H1 (cell line): ENCODE measurements at regions not wholly inside any gene's neighbourhood (a gene's known extent, or its start where the extent isn't known, plus 50 kb on each side); places are given as distances from the start of the nearest gene placed in this dataset.

Experiments
- CTCF ChIA-PET: fragments of 300-600 bp; sonication (Branson Sonifier 250); formaldehyde crosslinking; loops from one replicate; lab custom pipeline; 2021; ENCODE audit not compliant: partially characterized antibody; lab: Charles Lee
- POLR2A ChIA-PET: fragments of 300-600 bp; sonication (Branson Sonifier 250); formaldehyde crosslinking; loops from one replicate; lab custom pipeline; 2021; ENCODE audit warnings: inconsistent platforms; ENCODE audit not compliant: partially characterized antibody; lab: Charles Lee
- DNase-seq, 2 experiments: peaks; one replicate each; pipeline versions ENCODE4 v3.0.0 to v3.0.0-alpha.2; 2010 to 2022; ENCODE audit warnings: low spot score in 2 of 2, low read depth in 1 of 2, mixed read lengths in 1 of 2
- FAIRE-seq: peaks from 2 replicates; lab custom pipeline; 2011; peaks lifted over from hg19 to GRCh38; lab: Jason Lieb, UNC
- H2AFZ ChIP-seq: 2 replicates; pipeline ENCODE4 v1.8.1; 2012; ENCODE audit warnings: low read length, inconsistent platforms
- H2AK5ac ChIP-seq: 2 replicates; pipeline ENCODE4 v1.6.1; 2013; ENCODE audit warnings: low read depth, low read length
- H2BK120ac ChIP-seq: replicated peaks from 2 replicates; pipeline ENCODE3; 2013; ENCODE audit warnings: low read depth, low read length, inconsistent platforms
- H2BK12ac ChIP-seq: 2 replicates; pipeline ENCODE4 v1.6.1; 2013; ENCODE audit warnings: low read depth, low read length
- H2BK15ac ChIP-seq: 2 replicates; pipeline ENCODE4 v1.6.1; 2013; ENCODE audit warnings: low read length
- H2BK20ac ChIP-seq: 2 replicates; pipeline ENCODE4 v1.6.1; 2013; ENCODE audit warnings: low read length
- H2BK5ac ChIP-seq: 2 replicates; pipeline ENCODE4 v1.6.1; 2013; ENCODE audit warnings: low read depth, low read length
- H3K14ac ChIP-seq: 2 replicates; pipeline ENCODE4 v1.6.1; 2013; ENCODE audit warnings: inconsistent platforms; ENCODE audit not compliant: insufficient read length
- H3K18ac ChIP-seq: 2 replicates; pipeline ENCODE4 v1.6.1; 2013; ENCODE audit warnings: low read length; ENCODE audit errors: extremely low read depth
- H3K23ac ChIP-seq: 2 replicates; pipeline ENCODE4 v1.6.1; 2013; ENCODE audit warnings: inconsistent platforms; ENCODE audit not compliant: insufficient read length
- H3K23me2 ChIP-seq: 2 replicates; pipeline ENCODE4 v1.6.1; 2013; ENCODE audit warnings: low read depth, low read length
- H3K27ac ChIP-seq: 2 replicates; pipeline ENCODE4 v1.6.1; 2011; ENCODE audit warnings: low read depth, low read length, inconsistent platforms
- H3K27me3 ChIP-seq, 4 experiments: replicated peaks in 1 of 4; 1 replicate in 1 of 4; 2 replicates in 3 of 4; pipeline versions ENCODE4 v1.6.1 to v1.8.1; 2011 to 2013; ENCODE audit warnings: low read length in 3 of 4, mild to moderate bottlenecking in 3 of 4, inconsistent platforms in 2 of 4, mixed read lengths in 2 of 4, moderate library complexity in 1 of 4; ENCODE audit not compliant: control insufficient read depth in 3 of 4, insufficient read depth in 3 of 4; ENCODE audit errors: extremely low read depth in 1 of 4
- H3K36me3 ChIP-seq, 4 experiments: 2 replicates each; pipeline versions ENCODE4 v1.6.1 to v1.8.1; 2011 to 2013; ENCODE audit warnings: mild to moderate bottlenecking in 4 of 4, low read length in 3 of 4, moderate library complexity in 2 of 4, control low read depth in 1 of 4, inconsistent platforms in 1 of 4; ENCODE audit not compliant: insufficient read depth in 4 of 4, control insufficient read depth in 2 of 4
- H3K4ac ChIP-seq: replicated peaks from 2 replicates; pipeline ENCODE3; 2013; ENCODE audit warnings: low read length, low read depth, mixed read lengths, inconsistent platforms; ENCODE audit not compliant: insufficient read length
- H3K4me1 ChIP-seq, 4 experiments: replicated peaks in 1 of 4; 1 replicate in 1 of 4; 2 replicates in 3 of 4; pipeline versions ENCODE4 v1.6.1 to v1.8.1; 2011 to 2013; ENCODE audit warnings: low read length in 3 of 4, inconsistent platforms in 2 of 4, mixed read lengths in 1 of 4; ENCODE audit not compliant: insufficient read depth in 4 of 4, control insufficient read depth in 3 of 4
- H3K4me2 ChIP-seq, 2 experiments: 2 replicates each; pipeline versions ENCODE4 v1.6.1 to v1.8.1; 2011 to 2013; ENCODE audit warnings: low read depth in 2 of 2, low read length in 2 of 2, control low read depth in 1 of 2, inconsistent platforms in 1 of 2, mild to moderate bottlenecking in 1 of 2; ENCODE audit not compliant: insufficient read depth in 1 of 2
- H3K4me3 ChIP-seq, 4 experiments: fragments of 200-600, 300-600 bp in 1 of 4; sonication (generic), shearing (Covaris generic), sonication (Bioruptor Twin) in 1 of 4; 2 replicates each; pipeline versions ENCODE4 v1.5.1 to v1.8.1; 2011 to 2016; ENCODE audit warnings: low read length in 4 of 4, low read depth in 3 of 4, control low read depth in 2 of 4, inconsistent platforms in 2 of 4, mild to moderate bottlenecking in 2 of 4, mixed read lengths in 1 of 4, moderate library complexity in 1 of 4; ENCODE audit not compliant: insufficient read depth in 2 of 4; ENCODE audit errors: extremely low read depth in 1 of 4
- H3K56ac ChIP-seq: replicated peaks from 2 replicates; pipeline ENCODE3; 2013; ENCODE audit warnings: low read depth, mild to moderate bottlenecking, mixed read lengths, low read length, inconsistent platforms; ENCODE audit not compliant: insufficient read length
- H3K79me1 ChIP-seq: 2 replicates; pipeline ENCODE4 v1.6.1; 2013; ENCODE audit warnings: low read depth, low read length, control low read depth
- H3K79me2 ChIP-seq, 2 experiments: 2 replicates each; pipeline versions ENCODE4 v1.6.1 to v1.8.1; 2012 to 2013; ENCODE audit warnings: low read length in 2 of 2, mild to moderate bottlenecking in 2 of 2, inconsistent platforms in 1 of 2; ENCODE audit not compliant: insufficient read depth in 2 of 2, control insufficient read depth in 1 of 2
- H3K9ac ChIP-seq, 4 experiments: replicated peaks in 1 of 4; 1 replicate in 1 of 4; 2 replicates in 3 of 4; pipeline versions ENCODE4 v1.6.1 to v1.8.1; 2011 to 2013; ENCODE audit warnings: low read depth in 3 of 4, low read length in 3 of 4, control low read depth in 2 of 4, mild to moderate bottlenecking in 2 of 4, moderate library complexity in 2 of 4, inconsistent platforms in 1 of 4; ENCODE audit errors: extremely low read depth in 1 of 4
- H3K9me3 ChIP-seq, 2 experiments: 2 replicates each; pipeline versions ENCODE4 v1.6.1 to v1.8.1; 2012 to 2013; ENCODE audit warnings: mild to moderate bottlenecking in 2 of 2, moderate library complexity in 2 of 2, control low read depth in 1 of 2, inconsistent platforms in 1 of 2, low read depth in 1 of 2, low read length in 1 of 2, mixed read lengths in 1 of 2; ENCODE audit not compliant: insufficient read depth in 2 of 2
- H4K20me1 ChIP-seq, 2 experiments: replicated peaks in 1 of 2; 2 replicates each; pipeline versions ENCODE3 to v1.8.1; 2011 to 2013; ENCODE audit warnings: inconsistent platforms in 2 of 2, low read length in 2 of 2, mild to moderate bottlenecking in 1 of 2; ENCODE audit not compliant: insufficient read depth in 2 of 2, control insufficient read depth in 1 of 2
- H4K5ac ChIP-seq: 2 replicates; pipeline ENCODE4 v1.6.1; 2013; ENCODE audit warnings: low read length, low read depth, mixed read lengths, inconsistent platforms; ENCODE audit not compliant: insufficient read length
- H4K8ac ChIP-seq: 2 replicates; pipeline ENCODE4 v1.8.0; 2013; ENCODE audit warnings: mild to moderate bottlenecking, moderate library complexity, low read length, inconsistent platforms; ENCODE audit not compliant: insufficient read depth; ENCODE audit errors: extremely low read depth
- H4K91ac ChIP-seq: replicated peaks from 2 replicates; pipeline ENCODE3; 2013; ENCODE audit warnings: low read length, mixed read lengths, inconsistent platforms; ENCODE audit not compliant: insufficient read length
- RBBP5 ChIP-seq: IDR thresholded peaks from 2 replicates; pipeline ENCODE4 v1.7.1; 2012; ENCODE audit warnings: low read depth, mild to moderate bottlenecking, inconsistent platforms, low read length, moderate library complexity, borderline replicate concordance
- RNF2 ChIP-seq: fragments of 200-900, 300-1000 bp; sonication (generic); IDR thresholded peaks from 2 replicates; pipeline ENCODE4 v1.7.1; 2016; ENCODE audit warnings: borderline replicate concordance, low read depth, mild to moderate bottlenecking, antibody characterized with exemption, low read length; ENCODE audit not compliant: poor library complexity, severe bottlenecking; ENCODE audit errors: missing control alignments
- WGBS, 2 experiments: shearing (Covaris generic) in 1 of 2; methylation state at CpG; one replicate each; pipeline versions ENCODE4 v1.1.6 to v1.1.7; 2013 to 2015; ENCODE audit warnings: low lambda C conversion rate in 2 of 2, mixed read lengths in 2 of 2, inconsistent platforms in 1 of 2, low coverage in 1 of 2, missing lambda C conversion rate in 1 of 2; ENCODE audit not compliant: insufficient replicate concordance in 2 of 2, insufficient coverage in 1 of 2, insufficient read length in 1 of 2; ENCODE audit errors: extremely low coverage in 1 of 2, missing lambda C conversion rate in 1 of 2; 5-methylcytosine and 5-hydroxymethylcytosine counted together

DNA sequence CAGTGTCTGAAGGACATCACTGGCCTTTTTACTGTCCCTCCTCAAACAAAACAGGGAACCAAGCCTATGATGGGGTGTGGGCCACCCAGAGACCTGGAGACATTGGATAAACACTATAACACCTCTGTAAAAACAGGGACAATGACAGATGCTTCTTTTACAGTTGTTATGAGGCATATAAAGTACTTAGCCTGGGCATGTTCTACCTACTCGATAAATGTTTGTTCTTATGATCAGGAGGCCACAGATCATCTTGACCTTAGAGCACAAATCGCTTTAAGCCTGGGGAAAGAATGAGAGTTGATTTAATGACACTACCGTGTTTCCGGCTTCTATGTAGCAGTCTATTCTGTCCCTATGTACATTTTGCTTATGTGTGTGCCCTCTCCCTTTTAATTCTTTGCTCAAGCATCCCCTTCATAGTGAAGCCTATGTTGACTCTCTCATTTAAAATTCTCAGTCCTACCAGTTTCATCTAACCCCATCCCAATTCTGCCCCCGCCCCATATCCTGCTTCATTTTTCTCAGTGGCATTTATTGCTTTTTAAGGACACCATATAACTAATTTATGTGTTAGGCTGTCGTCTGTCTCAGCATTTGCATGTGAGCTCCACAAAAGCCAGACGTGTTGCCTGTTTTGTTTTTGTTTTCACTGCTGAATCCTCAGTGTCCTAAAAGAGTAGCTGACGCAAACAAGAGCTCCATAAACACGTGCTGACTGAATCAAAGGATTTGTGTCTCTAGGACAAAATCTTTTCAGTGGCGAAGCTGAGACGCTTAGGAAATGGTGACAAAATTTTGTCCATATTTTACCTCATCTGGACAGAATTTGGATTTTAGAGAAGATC, 182.3 kb upstream of the ST6GAL2 start:
- H2BK5ac ChIP-seq, result no peak overlapping the region
- H4K8ac ChIP-seq, result no peak overlapping the region
- no peak overlapping the region for H3K23ac ChIP-seq
- no peak overlapping the region for H3K4me2 ChIP-seq
- 0 out of 2 replicates have a peak overlapping the region, but pooled peaks have one; percentile 10 for H2AFZ ChIP-seq
- H2BK12ac ChIP-seq, result no peak overlapping the region
- H3K9ac ChIP-seq, result no peak overlapping the region
- H3K27ac ChIP-seq, result no peak overlapping the region
- H4K91ac ChIP-seq, result no peak overlapping the region
- ChIA-PET POLR2A (no interaction called here), CTCF (interaction anchor here (0.6 kb wide), 1 partner anchor 367 kb away, joined by 3 read pairs; no protein-coding TSS in a partner anchor)
- no peak overlapping the region for H3K14ac ChIP-seq
- no peak for DNase-seq
- no peak overlapping the region for H2BK15ac ChIP-seq
- no peaks in the 10 kb centered on the region for H3K27me3 ChIP-seq
- no peak for FAIRE-seq
- no peaks in the 10 kb centered on the region for H3K79me1 ChIP-seq
- H2BK120ac ChIP-seq, result no peak overlapping the region
- no peak overlapping the region for H3K18ac ChIP-seq
- H2AK5ac ChIP-seq, result no peak overlapping the region
- H3K79me2 ChIP-seq, result no peaks in the 10 kb centered on the region
- no peak overlapping the region for H3K4me3 ChIP-seq
- H3K4ac ChIP-seq, result no peak overlapping the region
- no peaks in the 10 kb centered on the region for H4K20me1 ChIP-seq
- H3K23me2 ChIP-seq, result no peaks in the 10 kb centered on the region
- H3K36me3 ChIP-seq, result no peaks in the 10 kb centered on the region
- 92% methylated on average over 11 of the region's 11 CpGs; no CpG with 5 or more reads in 1 of the 2 experiments for WGBS, 2 experiments
- H4K5ac ChIP-seq, result no peak overlapping the region
- H2BK20ac ChIP-seq, result no peak overlapping the region
- no peaks in the 10 kb centered on the region for H3K9me3 ChIP-seq
- H3K56ac ChIP-seq, result no peak overlapping the region
- peaks cover 0 to 5% (median 1%) of the 10 kb centered on the region in 4 experiments; a peak in 3 of 7 replicates for H3K4me1 ChIP-seq
- TF ChIP-seq RBBP5, result no peak
- no peak for TF ChIP-seq RNF2
